Epidermal melanocyte (primary cell): ENCODE measurements at regions not wholly inside any gene's neighbourhood (a gene's known extent, or its start where the extent isn't known, plus 50 kb on each side); places are given as distances from the start of the nearest gene placed in this dataset.

ENCODE experiments used
- DNase-seq: peaks from one replicate; pipeline ENCODE4 v3.0.0; 2011; ENCODE audit warnings: low spot score; ENCODE audit not compliant: insufficient read length

DNA sequence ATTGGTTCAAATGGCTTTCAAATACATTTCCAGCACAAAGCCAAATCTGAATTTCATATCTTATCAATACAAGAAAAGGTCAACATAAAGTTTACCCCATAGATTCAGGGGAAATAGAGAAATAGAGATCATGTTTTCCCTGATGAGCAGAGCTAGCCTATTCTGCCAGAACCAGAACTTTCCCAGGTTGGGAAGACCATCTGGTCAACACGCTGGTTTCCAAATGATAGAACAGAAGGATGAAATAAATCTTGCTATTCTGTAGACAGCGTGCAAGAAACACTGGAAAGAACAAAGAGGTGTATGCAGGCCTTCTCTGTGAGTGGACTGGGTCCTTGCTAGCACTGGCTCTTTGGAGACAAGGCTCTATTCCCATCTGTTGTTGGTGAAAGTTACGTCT lies 350.6 kb downstream of the NDFIP2 start:
- DNase-seq = no peak

DNA sequence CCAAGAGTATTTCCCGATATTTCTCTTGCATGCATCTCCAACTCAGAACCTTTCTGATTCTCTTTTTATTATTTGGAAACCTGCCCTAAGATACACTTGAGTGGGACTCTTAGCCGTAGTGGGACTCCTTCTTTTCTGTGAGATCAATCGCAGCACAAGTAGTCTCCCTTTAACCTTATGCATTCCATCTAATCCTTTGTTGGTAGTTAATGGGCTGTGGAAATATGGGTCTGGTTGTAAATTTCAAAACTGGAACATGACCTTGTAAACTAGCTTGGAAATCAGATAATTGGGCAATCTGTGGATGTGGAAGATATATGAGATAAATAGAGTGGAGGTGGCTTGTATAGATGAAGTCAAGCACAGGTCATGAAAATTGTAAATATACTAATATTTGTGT lies 350.0 kb downstream of the NDFIP2 start:
- no peak for DNase-seq

DNA sequence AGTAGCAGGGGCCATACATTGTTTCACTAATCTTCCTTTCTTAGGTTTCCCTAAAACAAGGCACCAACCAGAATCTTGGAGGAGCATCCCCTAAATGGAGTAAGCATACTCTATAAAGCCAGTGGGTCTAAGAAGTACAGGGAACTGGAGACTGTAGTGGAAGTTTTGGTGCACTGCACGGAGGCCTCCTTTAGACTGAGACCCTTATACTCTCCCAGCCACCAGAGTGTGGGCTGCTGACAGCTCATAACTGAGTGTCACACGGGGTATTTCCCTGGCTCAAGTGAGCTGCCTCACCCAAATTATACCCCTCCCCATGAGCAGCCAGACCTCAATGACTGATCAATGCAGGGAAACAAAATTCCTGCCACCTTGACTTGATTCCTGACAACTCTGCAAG lies 349.5 kb downstream of the NDFIP2 start:
- no peak for DNase-seq

DNA sequence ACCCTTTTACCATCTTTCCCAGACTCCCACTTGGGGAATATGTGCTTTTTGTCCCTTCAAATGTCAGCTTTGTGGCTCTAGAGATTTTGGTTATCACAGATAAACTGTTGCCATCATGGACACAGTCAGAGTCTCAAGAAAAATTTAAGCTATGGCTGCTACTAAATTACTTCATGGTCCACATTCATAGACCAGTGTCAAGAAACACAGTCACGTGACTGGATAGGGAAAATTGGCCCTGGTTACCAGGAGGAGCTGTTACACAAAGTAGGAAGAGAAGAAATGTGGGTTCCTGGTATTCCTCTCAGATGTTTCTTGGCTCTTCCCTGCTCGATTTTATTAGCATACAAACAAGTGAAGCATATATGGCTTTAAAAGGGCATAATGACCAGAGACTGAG lies 348.9 kb downstream of the NDFIP2 start:
- DNase-seq = no peak

DNA sequence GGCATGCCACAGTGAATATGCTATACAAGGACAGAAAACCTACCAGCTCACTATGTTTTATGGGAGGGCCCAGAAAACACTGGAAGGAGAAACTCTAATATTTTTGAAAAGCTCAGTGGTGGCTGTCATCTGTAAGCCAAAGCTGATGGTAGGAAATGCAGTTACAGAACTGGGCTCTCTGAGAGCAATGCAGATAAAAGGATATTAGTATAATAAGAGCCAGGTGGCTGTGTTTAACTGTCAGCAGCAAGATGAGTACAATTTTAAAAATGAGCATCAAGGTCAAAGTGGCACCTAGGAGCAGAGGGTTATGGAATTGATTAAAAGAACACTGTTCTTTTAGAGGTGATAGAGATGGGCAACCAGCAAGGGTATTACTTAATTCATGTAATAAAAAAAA lies 345.0 kb downstream of the NDFIP2 start:
- DNase-seq = no peak

DNA sequence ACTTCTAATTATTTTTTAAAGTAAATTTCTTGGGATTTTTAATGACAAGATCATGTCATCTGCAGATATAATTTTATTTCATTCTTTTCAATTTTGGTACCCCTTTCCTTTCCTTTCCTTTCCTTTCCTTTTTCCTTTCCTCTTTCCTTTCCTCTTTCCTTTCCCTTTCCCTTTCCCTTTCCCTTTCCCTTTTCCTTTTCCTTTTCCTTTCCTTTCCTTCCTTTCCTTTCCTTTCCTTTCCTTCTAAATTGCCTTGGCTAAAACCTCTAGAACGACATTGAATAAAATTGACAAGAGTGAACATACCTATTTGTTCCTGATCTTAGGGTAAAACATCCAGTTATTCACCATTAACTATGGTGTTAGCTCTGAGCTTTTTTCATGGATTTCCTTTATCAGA lies 334.1 kb downstream of the NDFIP2 start:
- no peak for DNase-seq

DNA sequence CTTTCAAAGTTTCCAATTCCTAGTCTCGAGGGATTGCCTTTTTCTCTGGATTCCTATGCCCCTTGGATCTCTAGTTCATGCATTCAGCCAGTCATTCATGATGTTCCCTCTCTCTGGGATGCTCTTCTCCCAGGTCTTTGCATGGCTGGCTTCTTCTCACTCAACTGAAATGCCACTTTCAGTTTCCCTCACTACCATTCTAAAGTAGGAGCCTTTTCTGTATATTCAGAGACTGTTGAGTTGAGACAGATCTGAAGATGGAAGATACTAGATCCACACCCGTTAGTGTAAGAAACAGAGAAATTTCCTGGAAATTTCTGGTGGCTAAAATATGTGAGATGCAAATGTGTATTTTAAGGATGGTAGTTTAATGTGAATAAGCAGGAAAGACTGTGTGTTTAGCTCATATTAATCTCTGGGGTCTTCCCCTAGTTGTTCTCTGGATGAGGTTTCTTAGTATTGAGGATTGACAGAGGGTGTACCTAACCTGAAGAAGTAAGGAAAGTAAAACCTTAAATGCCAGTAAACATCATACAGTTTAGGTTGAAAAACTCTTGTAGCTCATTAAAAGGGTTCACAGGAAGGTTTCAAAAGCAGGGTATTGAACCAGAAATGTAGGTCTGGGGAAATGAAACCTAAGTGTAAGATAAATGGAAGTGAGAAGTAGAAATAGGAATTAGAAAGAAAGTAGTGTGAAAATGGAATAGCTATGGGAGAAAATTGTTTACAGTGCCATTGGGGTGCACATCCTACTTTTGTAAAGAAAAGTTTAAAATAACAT lies 331.3 kb downstream of the NDFIP2 start:
- no peak for DNase-seq

DNA sequence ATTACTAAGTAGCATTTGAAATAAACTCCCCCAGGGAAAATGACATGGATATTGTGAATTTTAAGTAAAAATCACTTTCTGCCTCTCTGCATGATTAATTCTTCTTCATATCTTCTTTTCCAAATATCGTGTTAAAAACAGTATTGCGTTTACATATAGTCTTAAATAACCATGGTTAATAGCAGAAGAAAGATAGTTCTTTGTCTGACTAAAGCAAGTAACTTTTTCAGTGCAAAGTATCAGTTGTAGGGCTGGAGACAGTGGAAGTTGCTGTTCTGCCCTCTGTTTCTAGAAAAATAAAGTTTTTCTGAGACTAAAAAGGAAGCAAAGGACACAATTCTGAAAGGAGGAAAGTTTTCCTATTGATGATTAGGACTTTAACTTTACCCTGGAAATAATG lies 330.2 kb downstream of the NDFIP2 start:
- no peak for DNase-seq

DNA sequence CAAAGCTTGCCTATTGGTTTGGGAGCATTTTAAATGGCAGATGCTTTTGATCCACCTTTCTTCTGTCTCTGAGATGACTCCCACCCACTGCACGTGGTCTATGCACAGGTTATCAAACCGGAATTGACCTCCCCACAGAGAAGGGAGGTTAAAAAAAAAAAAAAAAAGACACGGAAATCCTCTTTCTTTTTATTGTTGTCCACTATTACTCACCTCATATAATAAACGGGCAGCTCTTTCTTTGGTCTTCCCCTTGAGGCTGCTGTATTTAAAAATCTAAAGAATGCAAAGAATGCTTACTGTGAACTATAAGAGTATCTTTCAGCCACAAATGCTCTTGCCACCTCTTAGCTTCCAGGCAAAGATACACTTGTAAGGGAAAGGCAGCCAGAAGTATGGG lies 329.7 kb downstream of the NDFIP2 start:
- peak; percentile 54 for DNase-seq

DNA sequence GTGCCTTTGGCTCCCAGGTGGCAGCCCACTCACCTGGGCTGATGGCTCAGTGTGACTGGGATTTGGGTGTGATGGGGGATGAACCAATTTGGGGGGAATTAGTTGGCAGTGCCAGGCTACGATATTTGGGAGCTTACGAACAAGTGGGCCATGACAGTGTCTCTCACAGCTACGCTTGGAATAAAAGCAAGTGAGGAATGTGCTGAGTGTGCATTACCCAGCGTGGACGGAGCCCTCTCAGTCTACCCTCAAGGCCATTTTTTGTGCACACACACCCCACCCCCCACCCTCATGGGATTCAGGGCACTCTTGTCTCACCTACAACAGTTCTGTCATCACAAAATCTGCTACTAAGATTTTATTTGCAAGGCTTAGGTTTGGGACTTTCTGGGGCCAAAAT lies 329.1 kb downstream of the NDFIP2 start:
- DNase-seq = no peak

DNA sequence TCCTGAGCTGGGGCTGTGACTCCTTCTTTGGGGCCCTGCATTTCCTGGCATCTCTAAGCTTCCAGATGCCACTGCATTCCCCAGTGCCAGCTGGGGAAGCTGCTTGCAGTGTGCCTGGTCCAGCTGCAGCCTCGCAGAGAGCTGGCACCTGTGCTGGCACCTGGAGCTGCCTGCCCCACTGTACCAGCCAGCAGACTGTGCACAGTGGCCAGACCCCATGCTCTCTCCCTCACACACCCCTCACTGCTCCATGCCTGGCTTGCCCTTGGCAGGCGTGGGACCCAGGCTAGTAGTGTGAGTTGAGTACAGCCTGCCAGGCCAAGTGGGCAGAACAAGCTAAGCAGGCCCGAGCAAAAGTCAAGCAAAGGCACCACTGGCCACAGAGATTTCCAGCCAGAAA lies 327.5 kb downstream of the NDFIP2 start:
- DNase-seq = no peak

DNA sequence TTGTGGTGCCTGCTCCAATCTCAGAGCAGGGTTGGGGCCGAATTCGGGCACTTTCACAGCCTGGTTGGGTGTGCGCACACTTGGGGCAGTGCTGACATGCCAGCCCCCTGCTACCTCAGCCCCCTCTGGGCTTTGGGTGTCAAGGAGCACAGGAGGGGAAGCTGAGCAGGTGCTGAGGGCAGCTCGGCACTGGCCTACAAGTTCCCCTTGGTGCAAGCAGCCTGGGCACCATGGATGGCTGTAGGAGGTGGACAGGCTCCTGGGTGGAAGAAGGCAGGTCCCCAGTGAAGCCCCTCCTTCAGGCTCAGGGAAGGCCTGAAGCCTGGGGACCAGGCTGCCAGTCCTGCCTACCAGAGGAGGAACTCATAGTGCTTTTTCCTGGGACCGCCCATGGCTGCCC lies 326.6 kb downstream of the NDFIP2 start:
- DNase-seq = no peak

DNA sequence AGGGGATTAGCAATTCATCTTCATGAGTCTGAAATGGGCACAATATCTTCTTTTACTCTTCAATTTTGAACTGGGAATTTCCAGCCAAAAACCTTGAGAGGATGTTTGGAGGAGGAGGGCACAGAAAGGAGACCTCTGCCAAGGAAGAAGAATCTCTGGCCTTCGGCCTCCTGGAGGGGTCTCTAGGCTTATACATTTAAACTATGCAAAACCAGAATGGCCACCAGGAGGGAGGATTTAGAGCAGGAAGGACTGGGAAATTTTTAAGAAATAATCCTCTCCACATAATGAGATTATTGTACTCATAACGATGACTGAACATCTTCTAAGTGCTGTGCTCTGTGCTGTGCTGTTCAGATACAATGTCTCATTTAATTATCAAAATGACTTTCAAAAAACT lies 325.9 kb downstream of the NDFIP2 start:
- no peak for DNase-seq

DNA sequence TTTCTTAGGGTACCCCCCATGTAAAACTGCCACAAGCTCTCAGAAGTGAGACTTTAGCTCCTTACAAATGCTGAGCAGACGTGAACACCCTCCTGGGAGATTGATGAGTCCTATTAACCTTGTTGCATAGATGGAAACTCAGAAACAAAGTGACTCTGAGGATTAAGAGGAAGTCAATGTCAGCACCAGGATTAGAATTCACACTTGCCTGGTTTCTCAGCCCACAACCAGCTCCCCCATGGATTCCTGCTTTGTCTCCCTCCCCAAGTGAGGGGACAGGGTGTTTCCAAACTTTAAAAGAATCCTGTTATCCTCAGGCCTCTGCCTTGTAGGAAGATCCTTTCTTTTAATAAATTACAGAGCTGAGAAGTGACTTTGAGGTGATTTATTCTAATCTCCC lies 324.4 kb downstream of the NDFIP2 start:
- DNase-seq = no peak

DNA sequence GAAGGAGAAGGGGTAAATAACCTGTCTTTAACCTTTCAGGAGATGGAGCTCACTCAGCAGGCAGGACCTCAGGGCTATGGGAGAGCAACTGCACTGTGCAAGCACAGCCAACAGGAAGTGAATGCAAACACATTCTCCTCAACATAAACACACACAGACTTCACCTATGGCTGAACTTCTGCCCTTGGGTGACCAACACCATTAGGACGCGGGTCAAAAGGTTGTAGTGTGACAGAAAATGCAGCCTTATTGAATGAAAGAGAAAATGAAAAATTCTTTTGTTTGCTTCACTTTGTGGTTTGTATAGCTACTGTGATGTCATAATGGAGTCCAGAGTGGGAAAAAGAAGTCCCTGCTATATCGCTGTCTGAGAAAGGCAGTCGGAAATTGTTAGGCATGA lies 323.0 kb downstream of the NDFIP2 start:
- no peak for DNase-seq

DNA sequence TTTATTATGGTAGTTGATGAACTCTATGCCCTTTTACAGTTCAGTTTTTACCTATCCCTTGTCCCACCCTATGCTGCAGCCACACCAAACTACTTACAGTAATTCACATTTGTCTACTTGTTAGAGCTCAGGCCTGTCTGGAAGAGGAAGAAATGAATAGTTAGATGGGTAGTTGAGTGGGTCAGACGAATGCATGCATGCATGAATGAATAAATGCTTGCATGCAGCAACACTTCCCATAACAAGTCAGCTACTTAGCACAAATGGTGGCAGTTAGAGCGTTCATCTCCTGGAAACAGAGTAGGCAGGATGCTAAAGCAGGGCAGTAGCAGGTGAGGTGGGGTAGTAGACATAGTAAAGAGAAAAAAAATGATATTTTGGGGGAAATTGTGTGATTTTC lies 322.3 kb downstream of the NDFIP2 start:
- no peak for DNase-seq

DNA sequence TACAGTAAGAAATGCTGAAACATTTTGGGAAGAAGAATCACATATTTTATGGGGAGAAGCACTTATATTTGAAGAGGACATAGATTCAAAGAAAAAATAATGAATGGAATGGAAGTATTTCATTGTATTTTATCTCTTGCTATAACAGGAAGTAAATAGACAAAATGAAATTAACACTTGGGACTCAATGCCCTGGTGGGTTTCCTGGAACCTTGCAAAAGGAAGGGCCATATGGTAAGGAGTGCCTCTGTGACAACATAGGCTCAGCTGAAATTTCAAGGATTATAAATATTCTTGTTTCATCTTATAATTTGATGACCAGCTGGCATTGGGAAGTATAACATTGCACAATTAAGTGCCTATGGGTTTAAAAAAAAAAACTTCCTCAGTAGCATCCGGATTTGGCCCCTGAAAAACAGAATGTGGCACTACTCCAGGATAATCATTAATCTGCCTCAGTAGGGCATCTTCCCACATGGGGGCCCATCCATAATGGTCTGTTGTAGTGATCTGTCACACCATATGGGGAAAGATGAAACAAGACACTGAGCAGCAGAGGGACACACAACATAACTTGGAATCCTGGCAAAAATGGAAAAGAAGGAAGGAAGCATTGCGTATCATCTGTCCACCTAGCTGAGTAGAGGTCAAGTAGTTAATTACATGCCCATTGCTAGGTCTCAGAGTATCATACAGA lies 321.6 kb downstream of the NDFIP2 start:
- no peak for DNase-seq

DNA sequence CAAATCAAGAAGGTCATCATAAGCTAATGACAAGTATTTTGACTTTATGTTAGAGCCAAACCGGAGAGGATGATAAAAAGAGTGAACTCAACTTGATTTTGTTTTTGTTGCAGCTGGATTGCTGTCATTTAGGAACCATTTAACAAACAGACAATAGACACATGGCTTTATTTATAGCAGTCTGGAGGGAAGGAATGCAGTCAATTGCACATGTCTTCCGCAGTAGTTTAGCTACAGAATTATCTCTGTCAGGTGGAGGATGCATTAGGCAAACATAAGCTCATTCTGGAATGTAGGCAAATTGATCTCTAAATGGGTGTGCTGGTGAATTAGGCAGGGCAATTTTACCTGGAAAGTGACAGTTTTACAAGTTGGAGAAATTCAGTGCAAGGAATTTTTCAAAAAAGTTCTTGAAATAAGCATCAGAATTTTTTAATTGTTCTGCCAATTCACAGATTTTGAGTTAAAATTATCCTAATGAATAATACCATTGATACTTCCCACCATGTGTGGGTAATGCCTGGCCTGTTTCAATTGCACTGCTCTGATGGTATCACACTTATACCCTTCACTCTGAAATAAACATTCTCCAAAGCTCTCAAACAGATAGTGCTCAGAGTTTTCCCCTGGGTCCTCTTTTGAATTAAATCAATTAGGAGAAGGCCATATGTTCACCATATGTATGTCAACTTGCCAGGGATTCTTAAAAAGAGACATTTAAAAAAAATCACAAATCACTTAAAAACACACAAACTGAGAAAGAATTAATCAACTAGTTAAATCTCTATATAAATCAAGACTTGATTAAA lies 318.3 kb downstream of the NDFIP2 start:
- DNase-seq = no peak

DNA sequence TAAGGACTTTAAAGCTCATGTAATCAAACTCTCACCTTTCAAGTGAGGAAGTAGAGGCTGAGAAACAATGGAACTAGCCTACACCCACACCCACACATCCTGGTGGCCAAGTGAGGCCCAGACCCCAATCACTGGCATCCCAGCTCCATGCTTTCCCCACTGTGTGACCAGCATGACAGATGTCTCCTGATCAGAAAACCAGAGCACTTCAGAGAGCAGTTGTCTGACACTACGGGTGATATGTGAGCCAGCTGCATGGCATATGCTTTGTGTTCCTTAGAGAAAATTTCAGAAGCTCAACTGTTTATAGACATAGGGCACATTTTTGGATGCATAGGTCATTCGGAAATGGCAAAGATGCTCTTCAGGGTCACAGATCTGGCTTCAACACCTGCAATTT lies 315.2 kb downstream of the NDFIP2 start:
- DNase-seq = no peak

DNA sequence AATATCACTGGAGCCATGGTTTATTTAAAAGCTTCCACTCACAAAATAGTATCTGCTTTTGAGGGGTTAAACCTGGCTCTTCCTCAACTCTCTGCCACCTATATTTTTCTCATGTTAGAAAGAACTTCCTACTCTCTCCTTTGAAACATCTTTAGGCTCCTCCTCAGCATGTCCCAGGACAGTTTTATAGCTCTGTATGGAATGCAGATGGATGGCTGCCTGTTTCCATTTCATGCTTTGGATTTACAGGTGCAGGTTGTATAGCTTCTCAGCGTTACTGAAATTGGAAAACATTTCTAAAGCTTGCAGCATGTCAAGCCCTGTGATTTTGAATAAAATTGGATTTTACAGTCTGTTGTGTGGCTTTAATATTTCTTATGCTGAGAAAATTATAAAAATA lies 314.0 kb downstream of the NDFIP2 start:
- no peak for DNase-seq

DNA sequence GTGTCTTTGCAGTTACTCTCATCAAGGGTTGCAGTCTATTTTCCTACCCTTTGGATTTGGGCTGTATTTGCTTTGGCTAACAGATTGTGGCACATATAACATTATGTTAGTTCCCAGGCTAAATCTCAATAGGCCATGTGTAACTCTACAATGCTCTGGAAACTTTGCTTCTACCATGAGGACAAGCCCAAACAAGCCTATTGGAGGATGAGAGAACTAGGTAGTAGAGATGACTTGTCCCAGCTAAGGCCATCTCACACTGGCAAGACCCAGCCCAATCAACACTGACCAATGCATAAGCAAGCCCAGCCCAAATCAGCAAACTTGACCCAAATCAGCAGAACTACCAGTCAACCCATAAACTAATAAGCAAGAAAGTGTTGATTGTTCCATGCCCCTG lies 311.8 kb downstream of the NDFIP2 start:
- no peak for DNase-seq

DNA sequence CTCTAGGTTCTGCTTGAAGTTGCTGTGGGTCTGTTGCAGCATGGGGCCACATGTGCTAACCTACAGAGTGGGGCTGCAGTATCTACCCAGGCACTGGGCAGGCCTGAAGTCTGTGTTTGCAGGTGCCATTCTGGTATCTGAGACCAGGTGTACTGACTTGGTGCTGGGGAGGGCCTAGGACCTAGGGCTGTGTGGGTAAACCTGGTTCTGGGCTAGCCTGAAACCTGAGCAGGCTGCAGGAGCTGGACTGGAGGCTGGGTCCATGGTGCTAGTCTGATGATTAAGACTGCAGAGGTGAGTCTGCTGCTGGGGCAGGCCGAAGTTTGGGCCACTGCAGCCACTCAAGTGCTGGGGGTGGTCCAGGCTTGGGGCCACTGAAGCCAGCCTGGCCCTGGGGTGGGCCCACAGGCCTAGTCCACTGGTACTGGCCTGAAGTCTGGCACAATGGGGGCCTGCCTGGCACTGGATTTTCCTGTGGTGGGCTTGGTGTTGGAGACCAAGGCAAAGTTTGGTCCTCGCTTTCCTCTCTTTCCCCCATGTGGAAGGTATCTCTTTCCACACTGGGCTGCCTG lies 310.6 kb downstream of the NDFIP2 start:
- DNase-seq = no peak
